Epithelial cell of esophagus (primary cell): ENCODE measurements at regions not wholly inside any gene's neighbourhood (a gene's known extent, or its start where the extent isn't known, plus 50 kb on each side); places are given as distances from the start of the nearest gene placed in this dataset.
A peak's percentile ranks its signal among the peaks of the same experiment; 100 is the strongest.

Experiments used
- DNase-seq: peaks from one replicate; pipeline ENCODE4 v3.0.0; 2010; ENCODE audit warnings: low read depth
- H3K4me3 ChIP-seq: 2 replicates; pipeline ENCODE4 v1.5.1; 2011; ENCODE audit warnings: mild to moderate bottlenecking, low read length, control low read depth
- TF ChIP-seq, protein P1 (sequence below): IDR thresholded peaks from 2 replicates; pipeline ENCODE4 v1.5.1; 2011; ENCODE audit warnings: low read depth, mild to moderate bottlenecking, low read length, control low read depth, inconsistent platforms; ENCODE audit not compliant: insufficient read depth; ENCODE audit errors: missing control alignments

DNA sequence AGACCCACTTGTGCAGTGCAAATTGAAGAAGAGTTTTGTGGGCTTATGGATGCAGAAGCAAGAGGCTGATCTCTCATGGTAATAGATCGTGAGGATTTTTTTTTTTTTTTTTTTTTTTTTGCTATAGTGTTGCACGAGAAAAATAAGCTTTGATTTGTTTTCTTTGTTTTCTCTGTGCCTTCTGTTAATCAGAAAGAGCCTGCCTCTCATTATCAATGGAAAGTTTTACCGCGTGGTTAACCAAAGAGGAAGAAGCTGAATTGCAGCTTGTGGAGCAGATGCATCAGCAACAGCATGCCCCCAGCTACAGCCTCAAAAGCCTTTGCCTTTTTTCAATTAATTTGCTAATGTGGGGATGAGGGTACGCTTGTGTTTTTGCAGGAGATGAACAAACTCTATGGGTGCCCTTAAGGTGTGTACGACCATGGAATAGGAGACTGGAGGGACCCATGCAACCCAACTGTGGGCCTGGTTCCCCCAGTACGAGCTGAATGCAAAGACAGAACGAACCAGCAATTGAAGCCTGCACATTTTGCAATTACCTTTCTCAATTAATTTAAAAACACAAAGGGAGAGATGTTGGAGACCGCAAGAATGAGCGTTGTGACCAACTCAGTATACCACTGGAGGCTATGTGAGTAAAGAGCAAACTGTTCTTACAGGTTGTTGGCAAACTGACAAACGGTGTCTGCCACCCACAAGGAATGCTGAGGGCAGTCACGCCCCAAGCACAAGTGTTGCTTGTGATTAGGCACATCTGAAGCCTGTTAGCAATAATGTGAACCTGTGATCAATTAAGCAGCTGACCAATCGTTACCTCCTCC lies 58.6 kb upstream of the SPRY2 start:
- no peak overlapping the region for H3K4me3 ChIP-seq
- DNase-seq, result peak; percentile 93
- TF ChIP-seq, protein P1, sequence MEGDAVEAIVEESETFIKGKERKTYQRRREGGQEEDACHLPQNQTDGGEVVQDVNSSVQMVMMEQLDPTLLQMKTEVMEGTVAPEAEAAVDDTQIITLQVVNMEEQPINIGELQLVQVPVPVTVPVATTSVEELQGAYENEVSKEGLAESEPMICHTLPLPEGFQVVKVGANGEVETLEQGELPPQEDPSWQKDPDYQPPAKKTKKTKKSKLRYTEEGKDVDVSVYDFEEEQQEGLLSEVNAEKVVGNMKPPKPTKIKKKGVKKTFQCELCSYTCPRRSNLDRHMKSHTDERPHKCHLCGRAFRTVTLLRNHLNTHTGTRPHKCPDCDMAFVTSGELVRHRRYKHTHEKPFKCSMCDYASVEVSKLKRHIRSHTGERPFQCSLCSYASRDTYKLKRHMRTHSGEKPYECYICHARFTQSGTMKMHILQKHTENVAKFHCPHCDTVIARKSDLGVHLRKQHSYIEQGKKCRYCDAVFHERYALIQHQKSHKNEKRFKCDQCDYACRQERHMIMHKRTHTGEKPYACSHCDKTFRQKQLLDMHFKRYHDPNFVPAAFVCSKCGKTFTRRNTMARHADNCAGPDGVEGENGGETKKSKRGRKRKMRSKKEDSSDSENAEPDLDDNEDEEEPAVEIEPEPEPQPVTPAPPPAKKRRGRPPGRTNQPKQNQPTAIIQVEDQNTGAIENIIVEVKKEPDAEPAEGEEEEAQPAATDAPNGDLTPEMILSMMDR, result no peak
